Activated CD8-positive, alpha-beta T cell treated with anti-CD3 and anti-CD28 coated beads for 36 hours (primary cell): ENCODE measurements at regions not wholly inside any gene's neighbourhood (a gene's known extent, or its start where the extent isn't known, plus 50 kb on each side); places are given as distances from the start of the nearest gene placed in this dataset.
"Not testable (repeated sequence)": the region's sequence is repeated elsewhere in the genome, so short reads cannot be mapped to it uniquely, and the experiment has no call there.

ENCODE experiments used
- ATAC-seq: fragments of 200-7000 bp; cut with Tn5 transposase; one replicate; pipeline ENCODE4 v1.10.0; 2021; ENCODE audit warnings: mild to moderate bottlenecking, moderate library complexity
- CTCF ChIA-PET: fragments of 350-600 bp; sonication (Branson Sonifier 250); formaldehyde crosslinking; loops from one replicate; lab custom pipeline; 2021; ENCODE audit warnings: antibody characterized with exemption; lab: Charles Lee
- POLR2A ChIA-PET: fragments of 350-600 bp; sonication (Branson Sonifier 250); formaldehyde crosslinking; loops from one replicate; lab custom pipeline; 2021; ENCODE audit warnings: antibody characterized with exemption; lab: Charles Lee
- DNase-seq: peaks from one replicate; pipeline ENCODE4 v3.0.0-alpha.2; 2020
- H3K27ac Mint-ChIP-seq: one replicate; pipeline ENCODE4 v1.8.0; 2021; ENCODE audit warnings: mild to moderate bottlenecking, mixed read lengths
- H3K27me3 Mint-ChIP-seq: one replicate; pipeline ENCODE4 v1.8.0; 2021; ENCODE audit warnings: mixed read lengths
- H3K36me3 Mint-ChIP-seq: one replicate; pipeline ENCODE4 v1.8.0; 2021; ENCODE audit warnings: low read depth, mixed read lengths
- H3K4me1 Mint-ChIP-seq: one replicate; pipeline ENCODE4 v1.8.0; 2021; ENCODE audit warnings: low read depth, mixed read lengths
- H3K4me3 Mint-ChIP-seq: one replicate; pipeline ENCODE4 v1.8.0; 2021; ENCODE audit warnings: mild to moderate bottlenecking, moderate library complexity, mixed read lengths
- H3K9me3 Mint-ChIP-seq: one replicate; pipeline ENCODE4 v1.8.0; 2021; ENCODE audit warnings: mixed read lengths
- intact Hi-C: fragments of 100-400 bp; cut with micrococcal nuclease; formaldehyde crosslinking; loops from one replicate; pipeline ENCODE4 v1.10.0; 2022
- TF ChIP-seq, protein P1 (sequence below): fragments of 200-600 bp; IDR thresholded peaks from one replicate; pipeline ENCODE4 v1.8.0; 2022; ENCODE audit warnings: antibody characterized with exemption, mild to moderate bottlenecking

DNA sequence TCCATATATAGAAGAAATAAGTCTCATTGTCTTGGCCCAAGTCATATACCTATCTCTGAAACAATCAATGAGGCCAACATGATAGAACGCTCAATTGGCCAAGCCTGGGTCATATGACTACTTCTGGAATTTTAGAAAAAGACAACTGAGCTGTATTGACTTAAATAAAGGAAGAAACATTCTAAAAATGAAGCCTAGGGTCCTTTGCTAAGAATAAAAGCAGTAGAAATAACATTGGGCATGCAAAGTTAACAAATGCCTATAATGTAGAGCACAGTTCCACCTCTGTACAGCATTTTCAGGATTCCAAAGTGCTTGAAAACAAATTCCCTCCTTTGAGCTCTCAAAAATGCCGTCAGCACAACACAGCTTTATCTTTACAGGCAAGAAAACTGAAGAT lies 391.8 kb downstream of the PRELID2 start:
- ChIA-PET CTCF (no interaction called here), POLR2A (no interaction called here)
- peaks cover 5% of the 10 kb centered on the region for H3K9me3 Mint-ChIP-seq
- no peak overlapping the region for H3K27ac Mint-ChIP-seq
- no peak overlapping the region for H3K4me3 Mint-ChIP-seq
- intact Hi-C loops = no loop called here
- H3K27me3 Mint-ChIP-seq = no peaks in the 10 kb centered on the region
- no peak for DNase-seq
- no peaks in the 10 kb centered on the region for H3K36me3 Mint-ChIP-seq
- no peak for ATAC-seq
- TF ChIP-seq, protein P1, sequence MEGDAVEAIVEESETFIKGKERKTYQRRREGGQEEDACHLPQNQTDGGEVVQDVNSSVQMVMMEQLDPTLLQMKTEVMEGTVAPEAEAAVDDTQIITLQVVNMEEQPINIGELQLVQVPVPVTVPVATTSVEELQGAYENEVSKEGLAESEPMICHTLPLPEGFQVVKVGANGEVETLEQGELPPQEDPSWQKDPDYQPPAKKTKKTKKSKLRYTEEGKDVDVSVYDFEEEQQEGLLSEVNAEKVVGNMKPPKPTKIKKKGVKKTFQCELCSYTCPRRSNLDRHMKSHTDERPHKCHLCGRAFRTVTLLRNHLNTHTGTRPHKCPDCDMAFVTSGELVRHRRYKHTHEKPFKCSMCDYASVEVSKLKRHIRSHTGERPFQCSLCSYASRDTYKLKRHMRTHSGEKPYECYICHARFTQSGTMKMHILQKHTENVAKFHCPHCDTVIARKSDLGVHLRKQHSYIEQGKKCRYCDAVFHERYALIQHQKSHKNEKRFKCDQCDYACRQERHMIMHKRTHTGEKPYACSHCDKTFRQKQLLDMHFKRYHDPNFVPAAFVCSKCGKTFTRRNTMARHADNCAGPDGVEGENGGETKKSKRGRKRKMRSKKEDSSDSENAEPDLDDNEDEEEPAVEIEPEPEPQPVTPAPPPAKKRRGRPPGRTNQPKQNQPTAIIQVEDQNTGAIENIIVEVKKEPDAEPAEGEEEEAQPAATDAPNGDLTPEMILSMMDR = no peak
- no peaks in the 10 kb centered on the region for H3K4me1 Mint-ChIP-seq

DNA sequence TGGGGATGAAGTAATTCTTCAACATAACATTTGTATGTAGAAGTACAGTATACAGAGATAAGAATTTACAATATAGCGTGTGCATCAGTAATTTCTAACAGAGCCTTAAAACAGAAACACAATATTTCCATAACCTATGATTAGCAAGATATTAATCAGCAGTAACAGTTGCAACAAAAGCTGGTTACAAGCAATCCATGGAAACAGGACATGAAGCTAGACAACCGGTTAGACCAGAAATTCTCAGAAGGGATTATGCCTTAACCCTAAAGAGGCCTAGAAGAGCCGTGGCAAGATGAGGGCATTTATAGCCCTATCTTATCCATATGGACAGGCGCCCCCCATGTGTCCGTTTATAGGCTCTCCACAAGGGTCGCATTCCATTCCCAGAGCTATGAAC lies 392.5 kb downstream of the PRELID2 start:
- H3K9me3 Mint-ChIP-seq, ATAC-seq, DNase-seq, H3K4me3 Mint-ChIP-seq, POLR2A ChIA-PET, CTCF ChIA-PET, H3K36me3 Mint-ChIP-seq, H3K4me1 Mint-ChIP-seq, intact Hi-C loops, H3K27me3 Mint-ChIP-seq, H3K27ac Mint-ChIP-seq: not testable (repeated sequence)

DNA sequence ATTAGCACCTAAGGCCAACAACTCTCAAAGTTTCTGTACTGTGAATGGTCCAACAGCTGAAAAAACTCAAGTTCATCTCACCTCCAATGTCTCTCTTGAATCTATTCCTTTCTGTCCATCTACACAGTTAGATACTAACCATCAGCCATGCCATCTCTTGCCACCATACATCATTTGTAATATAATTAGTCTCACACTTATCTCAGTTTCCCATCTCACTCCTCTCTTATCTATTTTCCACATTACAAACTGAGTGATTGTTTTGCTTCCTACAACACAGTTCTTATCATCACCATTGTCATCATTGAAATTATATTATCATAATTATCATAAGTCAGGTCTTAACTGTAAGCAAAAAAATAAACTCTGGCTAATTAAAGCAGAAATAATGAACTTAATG lies 393.9 kb downstream of the PRELID2 start:
- Mint-ChIP-seq H3K27me3 (no peaks in the 10 kb centered on the region), H3K4me1 (no peaks in the 10 kb centered on the region), H3K36me3 (no peaks in the 10 kb centered on the region), H3K27ac (no peak overlapping the region), H3K9me3 (peaks cover 7% of the 10 kb centered on the region), H3K4me3 (no peak overlapping the region)
- CTCF ChIA-PET = no interaction called here
- ATAC-seq (no peak), DNase-seq (no peak)
- POLR2A ChIA-PET = no interaction called here
- TF ChIP-seq, protein P1 = no peak
- intact Hi-C loops = no loop called here

DNA sequence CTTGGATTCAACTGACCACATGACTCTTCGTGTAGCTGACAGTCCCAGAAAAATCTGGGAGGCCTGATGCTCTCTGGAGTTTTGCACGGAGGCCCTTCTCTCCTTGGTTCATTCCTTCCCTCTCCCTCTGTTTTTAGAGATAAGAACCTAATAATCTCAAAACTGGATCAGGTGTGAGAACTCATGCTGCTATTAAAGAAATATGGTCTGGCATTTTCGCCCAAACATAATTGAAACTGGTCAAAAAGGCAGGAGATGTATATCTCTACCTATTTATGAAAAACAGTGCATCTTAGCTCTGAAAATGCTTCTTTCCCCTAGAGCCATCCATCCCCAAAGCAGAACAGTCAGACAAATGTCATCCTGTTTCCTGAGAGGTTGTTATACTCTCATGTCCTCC lies 397.5 kb downstream of the PRELID2 start:
- intact Hi-C loops = no loop called here
- no peaks in the 10 kb centered on the region for H3K27me3 Mint-ChIP-seq
- POLR2A ChIA-PET = no interaction called here

DNA sequence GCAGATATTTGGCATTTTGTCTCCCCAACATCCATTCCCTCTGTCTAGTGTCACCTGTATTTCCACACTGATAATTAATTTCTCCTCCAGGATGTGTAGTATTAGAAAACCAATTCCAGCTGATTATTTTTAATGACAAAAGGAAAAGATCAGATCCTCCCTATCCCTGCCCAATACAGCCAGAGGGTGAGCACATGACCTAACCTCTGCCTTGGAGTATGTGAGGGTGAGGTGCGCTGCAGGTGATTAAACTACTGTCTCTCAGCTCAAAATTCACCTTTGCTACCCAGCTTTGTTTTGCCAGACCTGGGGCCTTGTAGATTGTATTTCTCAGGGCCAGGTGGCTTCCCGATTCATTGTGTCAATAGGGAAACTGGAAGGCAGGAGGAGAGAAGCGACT lies 402.1 kb downstream of the PRELID2 start:
- CTCF ChIA-PET = no interaction called here
- no peak overlapping the region for H3K27ac Mint-ChIP-seq

More for the DNA sequence above, 397.5 kb downstream of the PRELID2 start:
- no peak for DNase-seq
- CTCF ChIA-PET = no interaction called here
- no peak overlapping the region for H3K27ac Mint-ChIP-seq
- H3K36me3 Mint-ChIP-seq = no peaks in the 10 kb centered on the region
- no peak overlapping the region for H3K4me3 Mint-ChIP-seq
- ATAC-seq = no peak
- TF ChIP-seq, protein P1 = no peak
- H3K4me1 Mint-ChIP-seq = no peaks in the 10 kb centered on the region
- peaks cover 4% of the 10 kb centered on the region for H3K9me3 Mint-ChIP-seq

More for the DNA sequence above, 402.1 kb downstream of the PRELID2 start:
- Mint-ChIP-seq H3K36me3 (no peaks in the 10 kb centered on the region), H3K9me3 (peaks cover 3% of the 10 kb centered on the region), H3K27me3 (no peaks in the 10 kb centered on the region), H3K4me1 (no peaks in the 10 kb centered on the region), H3K4me3 (no peak overlapping the region)
- ATAC-seq (no peak), DNase-seq (no peak)
- TF ChIP-seq, protein P1 = no peak
- POLR2A ChIA-PET = no interaction called here
- intact Hi-C loops = no loop called here
